ENCODE measurements at regions not wholly inside any gene's neighbourhood (a gene's known extent, or its start where the extent isn't known, plus 50 kb on each side); places are given as distances from the start of the nearest gene placed in this dataset.

DNA sequence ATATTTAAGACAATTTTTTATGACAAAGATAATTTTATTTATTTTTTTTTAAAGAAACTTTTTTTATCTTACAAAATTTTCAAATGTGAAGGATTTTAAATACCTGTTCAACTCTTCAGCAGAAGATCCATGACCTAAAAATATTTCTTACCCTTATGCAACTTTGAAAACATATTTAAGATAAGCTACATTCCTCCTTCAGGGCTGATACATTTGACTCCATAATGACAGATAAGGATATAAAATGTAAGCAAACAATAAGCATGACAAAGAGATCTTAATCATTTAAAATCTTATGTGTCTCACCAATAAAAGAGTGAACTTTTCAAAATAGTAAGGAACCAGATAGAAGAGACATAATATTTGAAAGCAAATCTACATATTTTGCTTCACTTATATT, 1138.2 kb upstream of the CDH18 start:
- CTCF ChIA-PET: no interaction called here
- TF ChIP-seq POLR2A (IDR thresholded peaks at IDR 0.05; ENCODE audit: low read depth, low read length) (no peak), GATA2 (IDR thresholded peaks at IDR 0.05; ENCODE audit: insufficient read depth, insufficient read length, low read depth, low read length) (no peak), MYC (IDR thresholded peaks at IDR 0.05; ENCODE audit: low read depth, low read length) (no peak), EZH2 (IDR thresholded peaks at IDR 0.05; ENCODE audit: borderline replicate concordance, low read depth, low read length, severe bottlenecking) (no peak), CTCF (IDR thresholded peaks at IDR 0.05; ENCODE audit: extremely low read depth in 1 of 2, insufficient read depth in 1 of 2, low read depth in 1 of 2, low read length in 2 of 2) (no peak), POLR2AphosphoS5 (IDR thresholded peaks at IDR 0.05; ENCODE audit: insufficient read depth, low read depth, low read length) (no peak), JUN (IDR thresholded peaks at IDR 0.05; ENCODE audit: borderline replicate concordance, insufficient read depth, insufficient read length, low read depth) (no peak), FOS (IDR thresholded peaks at IDR 0.05; ENCODE audit: borderline replicate concordance, insufficient read depth, low read length) (no peak)
- TF ChIP-seq, protein P1, sequence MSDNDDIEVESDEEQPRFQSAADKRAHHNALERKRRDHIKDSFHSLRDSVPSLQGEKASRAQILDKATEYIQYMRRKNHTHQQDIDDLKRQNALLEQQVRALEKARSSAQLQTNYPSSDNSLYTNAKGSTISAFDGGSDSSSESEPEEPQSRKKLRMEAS (IDR thresholded peaks at IDR 0.05; ENCODE audit: insufficient read depth, insufficient read length): no peak
- dilution Hi-C loops (cut with MboI; ENCODE audit: extremely low pct_ligation_motif_present, low sequenced_read_pairs) (no loop called here), intact Hi-C loops (cut with micrococcal nuclease) (no loop called here)
- no peaks in the 10 kb centered on the region for H3K9me1 ChIP-seq (replicated peaks; ENCODE audit: control insufficient read depth, extremely low read depth, insufficient read depth, low read length)
- no peaks in the 10 kb centered on the region for H3K27me3 ChIP-seq (ENCODE audit: control insufficient read depth in 2 of 2, insufficient read depth in 2 of 2, low read length in 2 of 2)
- no peaks in the 10 kb centered on the region for H3K9me3 ChIP-seq (replicated peaks; ENCODE audit: control insufficient read depth, insufficient read depth, low read length)
- POLR2A ChIA-PET: no interaction called here
- H3K4me3 ChIP-seq (replicated peaks in 1 of 3; ENCODE audit: insufficient read depth in 1 of 3, low read depth in 1 of 3, low read length in 3 of 3): no peak overlapping the region
- no peak overlapping the region for H3K27ac ChIP-seq (ENCODE audit: insufficient read depth, low read depth, low read length)
- H3K36me3 ChIP-seq (ENCODE audit: control insufficient read depth in 2 of 2, extremely low read depth in 1 of 2, insufficient read depth in 2 of 2, low read length in 2 of 2): no peaks in the 10 kb centered on the region
- no peaks in the 10 kb centered on the region for H3K79me2 ChIP-seq (ENCODE audit: control insufficient read depth, insufficient read depth, low read length)
- no peaks in the 10 kb centered on the region for H4K20me1 ChIP-seq (replicated peaks; ENCODE audit: control insufficient read depth, extremely low read depth, insufficient read depth, low read length)
- H3K4me1 ChIP-seq (ENCODE audit: control insufficient read depth, extremely low read depth, insufficient read depth, low read length): no peaks in the 10 kb centered on the region
- no peak for DNase-seq (ENCODE audit: low read depth, low spot score)
- H3K9ac ChIP-seq (replicated peaks; ENCODE audit: extremely low read depth, insufficient read depth, low read length): no peak overlapping the region
- no peak overlapping the region for H3K4me2 ChIP-seq (ENCODE audit: insufficient read depth, low read length)
- no peak for FAIRE-seq
- no peak overlapping the region for H2AFZ ChIP-seq (ENCODE audit: low read depth, low read length)
- no TSS peak for BruUV-seq (replicated peaks)

Data from endothelial cell of umbilical vein (primary cell).